ENCODE measurements at regions not wholly inside any gene's neighbourhood (a gene's known extent, or its start where the extent isn't known, plus 50 kb on each side); places are given as distances from the start of the nearest gene placed in this dataset.

DNA sequence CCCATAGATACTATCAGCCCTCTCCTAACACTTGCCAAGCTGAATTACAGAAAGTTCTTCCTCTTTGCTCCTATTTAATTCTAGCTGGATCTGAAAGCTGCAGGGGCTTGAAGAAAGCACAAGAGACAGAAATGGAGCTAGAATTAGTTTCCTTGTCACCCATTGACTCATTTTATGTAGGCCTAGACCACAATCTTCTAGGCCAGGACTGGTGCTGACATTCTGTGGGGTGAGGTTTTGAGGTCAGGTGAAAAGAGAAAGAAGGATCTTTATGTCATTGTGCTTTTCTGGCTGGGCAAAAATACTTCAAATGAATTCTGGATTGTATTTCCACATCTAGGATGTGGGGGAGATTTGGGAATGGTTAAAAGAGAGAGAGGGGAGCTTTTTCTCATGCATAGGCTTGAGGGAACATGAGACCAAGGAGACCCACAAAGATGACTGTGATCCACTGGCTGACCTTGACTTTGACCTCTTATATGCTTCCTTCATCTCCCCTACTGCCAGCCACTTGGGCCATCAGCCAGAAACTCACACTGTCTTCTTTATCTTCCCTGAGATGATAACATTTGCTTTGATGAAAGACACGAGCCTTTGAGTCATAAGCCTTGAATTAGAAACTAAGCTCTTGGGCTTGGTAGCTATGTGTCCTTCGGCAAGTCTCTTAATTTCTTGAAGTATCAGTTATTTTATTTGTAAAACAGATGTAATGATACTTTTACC is 274.9 kb upstream of the CADM1 start:
- DNase-seq (ENCODE audit: low spot score), result no peak

DNA sequence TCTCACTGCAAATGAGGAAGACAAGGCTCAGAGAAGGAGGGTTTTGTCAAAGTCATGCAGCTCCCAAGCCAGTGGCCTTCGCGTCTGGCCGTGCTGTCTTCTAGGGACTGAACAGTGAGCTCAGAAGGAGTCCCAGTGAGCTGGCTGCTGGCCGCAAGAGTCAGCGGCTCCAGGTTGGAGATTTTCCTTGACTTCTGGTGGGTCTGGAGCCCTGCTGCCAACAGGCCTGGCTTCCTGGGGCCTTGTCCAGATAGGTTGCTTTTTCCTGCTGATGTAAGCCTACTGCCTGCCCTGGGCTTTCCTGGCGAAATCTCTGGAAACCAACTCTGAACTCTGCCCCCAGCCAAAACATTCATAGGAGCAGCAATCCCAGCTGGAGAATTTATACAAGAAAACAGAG is 272.7 kb upstream of the CADM1 start:
- DNase-seq (ENCODE audit: low spot score), result no peak

DNA sequence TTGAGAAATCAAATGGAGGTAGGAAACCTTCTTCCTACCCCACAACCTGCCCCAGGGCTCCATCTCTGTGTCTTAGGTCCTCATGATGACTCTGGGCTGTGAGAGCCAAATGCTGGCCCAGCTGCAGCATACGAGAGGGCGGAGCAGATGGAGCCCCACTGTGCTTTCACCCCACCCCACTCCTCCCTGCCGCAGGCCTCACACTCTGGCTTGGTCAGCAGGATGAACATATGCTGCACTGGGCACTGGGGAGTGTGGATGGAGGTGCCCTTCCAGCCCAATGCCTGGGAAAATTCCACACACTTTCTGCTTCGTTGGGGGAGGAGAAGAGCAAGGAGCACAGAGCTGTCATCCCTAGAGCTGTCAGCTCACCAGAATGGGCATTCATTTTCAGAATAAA is 271.6 kb upstream of the CADM1 start:
- no peak for DNase-seq (ENCODE audit: low spot score)

GRCh38 chr11:115774756-115775155 is 270.5 kb upstream of the CADM1 start:
- no peak for DNase-seq (ENCODE audit: low spot score)

GRCh38 chr11:115769891-115770290 is 265.7 kb upstream of the CADM1 start:
- no peak for DNase-seq (ENCODE audit: low spot score)

DNA sequence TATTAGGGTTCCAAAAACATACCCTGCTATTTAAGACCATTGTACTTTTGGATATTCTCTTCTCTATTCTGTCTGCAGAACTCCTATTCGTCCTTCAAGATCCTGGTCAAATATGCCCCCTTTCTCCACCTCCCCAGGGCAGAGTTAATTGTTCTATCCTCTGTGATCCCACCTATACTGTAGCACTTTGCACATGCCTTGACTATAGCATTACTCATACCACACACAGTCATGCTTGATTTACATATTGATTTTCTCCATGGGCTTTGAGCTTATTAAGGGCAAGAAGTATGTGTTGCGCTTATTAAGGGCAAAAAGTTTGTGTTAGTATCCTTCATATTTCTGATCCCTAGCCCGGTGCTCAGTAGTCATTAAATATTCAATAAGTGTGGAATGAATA is 263.7 kb upstream of the CADM1 start:
- no peak for DNase-seq (ENCODE audit: low spot score)

GRCh38 chr11:115767047-115767802 is 263.0 kb upstream of the CADM1 start:
- no peak for DNase-seq (ENCODE audit: low spot score)

- DNase-seq (ENCODE audit: low spot score), result no peak
Observed at GRCh38 chr11:115766561-115766960, 262.3 kb upstream of the CADM1 start.

- DNase-seq (ENCODE audit: low spot score), result no peak
Observed at GRCh38 chr11:115765803-115766239, 261.6 kb upstream of the CADM1 start.

- no peak for DNase-seq (ENCODE audit: low spot score)
Observed at GRCh38 chr11:115764176-115764575, 260.0 kb upstream of the CADM1 start.

- DNase-seq (ENCODE audit: low spot score), result no peak
Observed at GRCh38 chr11:115761817-115762216, 257.6 kb upstream of the CADM1 start.

DNA sequence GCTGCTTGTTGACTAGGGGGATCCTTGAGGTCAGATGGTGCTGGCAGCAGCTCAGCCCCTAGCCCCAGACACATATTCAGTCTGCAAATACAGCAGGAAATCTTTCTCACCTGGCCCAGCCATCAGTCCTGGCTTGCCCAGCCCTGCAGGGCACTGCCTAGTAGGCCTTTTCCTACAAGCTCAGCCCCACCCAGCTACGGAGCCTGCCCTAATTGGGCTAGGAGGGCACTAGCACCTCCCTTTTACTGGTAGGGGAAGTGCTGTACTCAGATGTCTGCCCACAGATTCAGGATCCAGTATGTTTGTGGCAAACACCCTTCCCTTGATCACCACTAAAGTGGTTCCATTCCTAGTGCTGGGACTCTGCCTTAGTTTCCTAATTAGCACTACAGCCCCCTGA is 257.1 kb upstream of the CADM1 start:
- peak; percentile 81 for DNase-seq (ENCODE audit: low spot score)

GRCh38 chr11:115760461-115761320 is 256.5 kb upstream of the CADM1 start:
- DNase-seq (ENCODE audit: low spot score), result no peak

DNA sequence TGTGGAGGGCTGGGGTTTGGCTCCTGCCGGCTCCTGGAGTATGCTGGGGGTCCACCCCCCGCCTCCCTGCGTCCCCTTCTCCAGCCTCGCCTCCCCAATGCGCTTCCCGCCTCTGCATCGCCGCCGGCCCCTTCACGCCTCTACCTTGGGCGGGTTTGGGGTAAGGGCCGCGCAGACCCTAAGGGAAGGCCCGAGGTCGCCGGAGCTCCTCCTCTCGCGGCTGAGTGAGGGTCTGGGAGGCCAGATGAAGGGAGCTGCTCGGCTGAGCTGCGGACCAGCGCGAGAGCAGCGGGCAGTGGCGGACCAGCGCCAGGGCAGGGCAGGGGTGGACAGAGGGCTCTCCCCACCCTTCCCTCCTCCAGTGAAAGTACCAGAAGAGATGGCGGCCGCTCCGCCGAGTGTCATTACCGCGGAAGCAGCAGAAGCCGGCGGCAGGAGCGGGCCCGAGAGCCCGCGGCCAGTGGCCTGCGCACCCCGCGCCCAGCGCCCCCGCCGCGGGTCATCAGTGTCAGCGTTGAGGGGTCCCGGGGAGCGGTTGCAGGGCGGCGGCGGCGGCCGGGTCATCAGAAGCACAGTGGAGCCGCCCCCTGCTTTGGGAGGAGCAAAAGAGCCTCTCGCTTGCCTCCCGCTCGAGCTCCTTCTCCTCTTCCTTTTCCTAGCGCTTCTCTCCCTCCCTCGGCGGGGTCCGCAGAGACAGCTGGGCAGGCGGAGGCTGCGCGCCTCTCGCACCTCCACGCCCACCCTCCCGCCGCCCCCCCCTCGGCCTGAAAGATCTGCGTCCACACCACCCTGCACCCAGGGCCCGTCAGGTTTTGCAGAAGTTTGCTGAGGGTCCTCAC is 255.6 kb upstream of the CADM1 start:
- DNase-seq (ENCODE audit: low spot score), result peak; percentile 49

DNA sequence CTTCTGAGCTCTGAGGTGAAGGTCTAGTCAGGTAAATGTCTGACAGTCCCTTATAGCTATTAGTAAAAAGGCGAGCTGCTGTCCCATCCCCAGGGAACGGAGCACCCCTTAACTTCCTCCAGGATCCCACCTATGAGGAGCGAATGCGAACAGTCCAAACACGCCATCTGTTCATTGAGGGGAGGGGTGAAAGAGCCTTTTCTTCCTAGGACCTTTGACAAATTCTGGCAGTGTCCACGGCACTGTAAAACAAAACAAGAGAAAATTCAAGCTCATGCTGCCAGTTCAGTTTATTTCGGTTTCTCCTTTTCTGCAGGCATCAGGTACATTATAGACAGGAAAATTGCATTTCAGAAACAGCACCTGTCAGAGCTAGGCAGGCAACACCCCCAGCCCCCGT is 253.8 kb upstream of the CADM1 start:
- no peak for DNase-seq (ENCODE audit: low spot score)

GRCh38 chr11:115751243-115752015 is 247.2 kb upstream of the CADM1 start:
- no peak for DNase-seq (ENCODE audit: low spot score)

GRCh38 chr11:115745610-115746512 is 241.6 kb upstream of the CADM1 start:
- no peak for DNase-seq (ENCODE audit: low spot score)

DNA sequence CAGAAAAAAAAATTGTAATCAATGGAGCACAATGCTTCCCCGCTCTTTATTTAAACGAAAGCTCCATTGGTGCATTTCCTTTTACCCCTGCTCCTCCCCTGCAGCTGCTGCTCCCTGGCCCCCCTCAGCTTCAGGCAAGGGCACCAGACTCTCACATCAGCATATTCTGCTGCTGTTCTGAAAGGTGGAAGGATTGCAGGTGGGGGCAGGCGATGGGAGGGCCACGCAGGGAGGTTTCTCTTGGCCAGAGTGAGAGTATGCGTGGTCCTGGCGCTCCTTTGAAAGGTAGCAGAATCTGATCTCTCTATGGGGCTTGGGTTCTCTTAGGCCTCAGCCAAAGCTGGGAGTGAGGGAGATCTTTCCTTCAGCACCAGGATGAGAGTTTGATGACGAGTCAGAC is 240.9 kb upstream of the CADM1 start:
- DNase-seq (ENCODE audit: low spot score), result no peak

GRCh38 chr11:115743719-115744118 is 239.5 kb upstream of the CADM1 start:
- no peak for DNase-seq (ENCODE audit: low spot score)
